ENCODE measurements at regions not wholly inside any gene's neighbourhood (a gene's known extent, or its start where the extent isn't known, plus 50 kb on each side); places are given as distances from the start of the nearest gene placed in this dataset.

GRCh38 chr11:19372381-19372780 is 131.6 kb upstream of the E2F8 start:
- Histone ChIP-seq H3K27me3 (replicated peaks; ENCODE audit: control insufficient read depth, insufficient read depth, low read length) (no peaks in the 10 kb centered on the region), H3K36me3 (ENCODE audit: control insufficient read depth, insufficient read depth, low read length) (no peaks in the 10 kb centered on the region), H3K9me3 (no peaks in the 10 kb centered on the region), H3K4me1 (peaks cover 19% of the 10 kb centered on the region), H3K4me3 (ENCODE audit: low read depth, low read length) (no peak overlapping the region)
- H3K9me3 Mint-ChIP-seq (ENCODE audit: unreplicated experiment), result no peaks in the 10 kb centered on the region
- POLR2A ChIA-PET, result no interaction called here
- no peak for TF ChIP-seq CTCF (IDR thresholded peaks at IDR 0.05; ENCODE audit: insufficient read depth in 1 of 2, low read depth in 1 of 2, low read length in 1 of 2, severe bottlenecking in 1 of 2, unreplicated experiment in 1 of 2)
- no peak overlapping the region for H3K4me3 Mint-ChIP-seq (ENCODE audit: unreplicated experiment)
- CTCF ChIA-PET, result no interaction called here
- intact Hi-C loops (cut with micrococcal nuclease; ENCODE audit: unreplicated experiment), result no loop called here
- no peak for DNase-seq
- no TSS peak for BruUV-seq (replicated peaks)
- no peak overlapping the region for H3K27ac Mint-ChIP-seq (ENCODE audit: unreplicated experiment)
- H3K27me3 Mint-ChIP-seq (ENCODE audit: insufficient read depth, unreplicated experiment), result no peaks in the 10 kb centered on the region
- peaks cover 12% of the 10 kb centered on the region for H3K4me1 Mint-ChIP-seq (ENCODE audit: low read depth, unreplicated experiment)
- peaks cover 6% of the 10 kb centered on the region for H3K36me3 Mint-ChIP-seq (ENCODE audit: insufficient read depth, unreplicated experiment)

GRCh38 chr11:19370100-19370861 is 129.5 kb upstream of the E2F8 start:
- intact Hi-C loops (cut with micrococcal nuclease; ENCODE audit: unreplicated experiment), result loop anchor here (2.0 kb wide), 1 partner anchor 17 kb away; no protein-coding TSS in a partner anchor
- H3K4me1 ChIP-seq, result peaks cover 19% of the 10 kb centered on the region
- H3K36me3 Mint-ChIP-seq (ENCODE audit: insufficient read depth, unreplicated experiment), result peaks cover 6% of the 10 kb centered on the region
- ChIA-PET POLR2A (no interaction called here), CTCF (interaction anchor here (0.5 to 0.8 kb wide), 3 partner anchors 44 to 348 kb away, joined by 3 to 4 read pairs (median 3); no protein-coding TSS in a partner anchor)
- no peak for TF ChIP-seq CTCF (IDR thresholded peaks at IDR 0.05; ENCODE audit: insufficient read depth in 1 of 2, low read depth in 1 of 2, low read length in 1 of 2, severe bottlenecking in 1 of 2, unreplicated experiment in 1 of 2)
- H3K4me3 ChIP-seq (ENCODE audit: low read depth, low read length), result no peak overlapping the region
- H3K4me1 Mint-ChIP-seq (ENCODE audit: low read depth, unreplicated experiment), result peaks cover 12% of the 10 kb centered on the region
- no peaks in the 10 kb centered on the region for H3K27me3 Mint-ChIP-seq (ENCODE audit: insufficient read depth, unreplicated experiment)
- BruUV-seq (replicated peaks), result no TSS peak
- peak overlapping the region; percentile 15 for H3K4me3 Mint-ChIP-seq (ENCODE audit: unreplicated experiment)
- DNase-seq, result peak; percentile 48 to 64
- H3K36me3 ChIP-seq (ENCODE audit: control insufficient read depth, insufficient read depth, low read length), result no peaks in the 10 kb centered on the region
- H3K27ac Mint-ChIP-seq (ENCODE audit: unreplicated experiment), result peak overlapping the region; percentile 25
- H3K27me3 ChIP-seq (replicated peaks; ENCODE audit: control insufficient read depth, insufficient read depth, low read length), result no peaks in the 10 kb centered on the region
- H3K9me3 Mint-ChIP-seq (ENCODE audit: unreplicated experiment), result no peaks in the 10 kb centered on the region
- no peaks in the 10 kb centered on the region for H3K9me3 ChIP-seq

GRCh38 chr11:19368726-19369375 is 128.1 kb upstream of the E2F8 start:
- Mint-ChIP-seq H3K27ac (ENCODE audit: unreplicated experiment) (no peak overlapping the region), H3K9me3 (ENCODE audit: unreplicated experiment) (no peaks in the 10 kb centered on the region), H3K27me3 (ENCODE audit: insufficient read depth, unreplicated experiment) (no peaks in the 10 kb centered on the region), H3K4me1 (ENCODE audit: low read depth, unreplicated experiment) (peaks cover 12% of the 10 kb centered on the region), H3K4me3 (ENCODE audit: unreplicated experiment) (no peak overlapping the region), H3K36me3 (ENCODE audit: insufficient read depth, unreplicated experiment) (peaks cover 6% of the 10 kb centered on the region)
- Histone ChIP-seq H3K4me3 (ENCODE audit: low read depth, low read length) (no peak overlapping the region), H3K36me3 (ENCODE audit: control insufficient read depth, insufficient read depth, low read length) (no peaks in the 10 kb centered on the region), H3K27me3 (replicated peaks; ENCODE audit: control insufficient read depth, insufficient read depth, low read length) (no peaks in the 10 kb centered on the region), H3K9me3 (no peaks in the 10 kb centered on the region), H3K4me1 (peaks cover 19% of the 10 kb centered on the region)
- intact Hi-C loops (cut with micrococcal nuclease; ENCODE audit: unreplicated experiment), result no loop called here
- DNase-seq, result no peak
- ChIA-PET POLR2A (interaction anchor here (0.6 kb wide), 1 partner anchor 123 kb away, joined by 3 read pairs; no protein-coding TSS in a partner anchor), CTCF (no interaction called here)
- TF ChIP-seq CTCF (IDR thresholded peaks at IDR 0.05; ENCODE audit: insufficient read depth in 1 of 2, low read depth in 1 of 2, low read length in 1 of 2, severe bottlenecking in 1 of 2, unreplicated experiment in 1 of 2), result no peak
- no TSS peak for BruUV-seq (replicated peaks)

Measured in Caco-2 (cell line).